Muscle of arm (tissue), 1 donor: ENCODE measurements at regions not wholly inside any gene's neighbourhood (a gene's known extent, or its start where the extent isn't known, plus 50 kb on each side); places are given as distances from the start of the nearest gene placed in this dataset.

Experiments
- DNase-seq: peaks from one replicate; pipeline ENCODE4 v3.0.0-alpha.2; 2013

DNA sequence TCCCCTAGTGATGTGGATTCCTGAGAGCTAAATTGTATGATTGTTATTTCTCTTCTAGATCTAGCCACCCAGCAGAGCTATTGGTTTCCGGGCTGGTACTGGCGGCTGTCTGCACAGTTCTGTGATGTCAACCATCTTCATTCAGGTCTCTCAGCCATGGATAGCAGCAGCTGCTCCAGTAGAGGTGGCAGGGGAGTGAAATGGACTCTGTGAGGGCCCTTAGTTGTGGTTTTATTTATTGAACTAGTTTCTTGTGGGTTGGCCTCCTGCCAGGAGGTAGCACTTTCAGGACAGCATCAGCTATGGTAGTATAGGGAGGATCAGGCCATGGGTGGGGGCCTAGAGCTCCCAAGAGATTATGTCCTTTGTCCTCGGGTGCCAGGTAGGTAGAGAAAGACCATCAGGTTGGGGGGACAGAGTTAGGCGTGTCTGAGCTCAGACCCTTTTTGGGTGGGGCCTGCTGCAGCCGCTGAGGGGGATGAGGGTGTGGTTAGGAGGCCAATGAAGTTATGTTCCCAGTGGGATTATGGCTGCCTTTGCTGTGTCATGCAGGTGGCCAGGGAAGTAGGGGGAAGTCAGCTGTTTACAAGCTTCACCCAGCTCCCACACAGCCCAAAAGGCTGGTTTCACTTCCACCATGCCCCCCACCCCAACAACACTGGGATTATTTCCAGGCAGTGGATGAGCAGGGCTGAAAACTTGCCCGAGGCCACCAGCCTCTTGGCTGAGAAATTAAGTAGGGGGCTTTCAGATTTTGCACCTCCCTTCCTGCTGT, 55.1 kb upstream of the RGS4 start:
- DNase-seq, result no peak

DNA sequence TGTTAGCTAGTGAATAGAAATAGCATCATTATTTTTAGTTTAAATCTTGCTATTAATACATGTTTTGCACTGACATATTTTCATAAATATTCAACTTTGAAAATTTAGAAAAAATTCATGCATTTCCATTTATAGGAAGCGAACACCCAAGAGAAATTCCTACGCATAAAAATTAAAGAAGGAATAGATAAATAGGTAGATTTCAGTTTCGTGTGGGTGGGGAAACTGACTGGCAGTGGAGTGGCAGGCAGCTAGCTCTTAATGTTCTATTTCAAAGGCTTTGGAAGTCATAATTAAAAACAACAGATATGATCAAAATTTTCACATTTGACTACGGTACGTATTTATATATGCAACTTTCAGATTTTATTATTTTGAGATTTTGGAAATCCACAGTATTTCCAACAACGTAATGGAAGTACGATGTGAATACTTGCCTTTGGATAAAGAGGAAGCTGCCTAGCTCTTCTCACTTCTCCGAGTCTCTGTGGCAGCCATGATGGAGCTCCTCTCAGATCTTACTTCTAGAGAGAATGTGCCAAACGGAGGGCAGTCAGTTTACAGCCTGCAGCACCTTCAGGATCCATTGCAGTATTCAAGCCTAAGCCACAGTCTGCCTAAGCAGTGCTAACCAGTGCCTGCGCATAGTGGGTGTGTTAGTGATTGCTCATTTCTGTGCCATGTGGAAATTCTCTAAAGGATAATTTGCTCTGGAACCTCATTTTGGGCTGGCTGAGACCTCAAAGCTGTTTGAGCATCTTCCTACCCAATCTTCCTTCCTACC, 62.9 kb upstream of the RGS4 start:
- no peak for DNase-seq

DNA sequence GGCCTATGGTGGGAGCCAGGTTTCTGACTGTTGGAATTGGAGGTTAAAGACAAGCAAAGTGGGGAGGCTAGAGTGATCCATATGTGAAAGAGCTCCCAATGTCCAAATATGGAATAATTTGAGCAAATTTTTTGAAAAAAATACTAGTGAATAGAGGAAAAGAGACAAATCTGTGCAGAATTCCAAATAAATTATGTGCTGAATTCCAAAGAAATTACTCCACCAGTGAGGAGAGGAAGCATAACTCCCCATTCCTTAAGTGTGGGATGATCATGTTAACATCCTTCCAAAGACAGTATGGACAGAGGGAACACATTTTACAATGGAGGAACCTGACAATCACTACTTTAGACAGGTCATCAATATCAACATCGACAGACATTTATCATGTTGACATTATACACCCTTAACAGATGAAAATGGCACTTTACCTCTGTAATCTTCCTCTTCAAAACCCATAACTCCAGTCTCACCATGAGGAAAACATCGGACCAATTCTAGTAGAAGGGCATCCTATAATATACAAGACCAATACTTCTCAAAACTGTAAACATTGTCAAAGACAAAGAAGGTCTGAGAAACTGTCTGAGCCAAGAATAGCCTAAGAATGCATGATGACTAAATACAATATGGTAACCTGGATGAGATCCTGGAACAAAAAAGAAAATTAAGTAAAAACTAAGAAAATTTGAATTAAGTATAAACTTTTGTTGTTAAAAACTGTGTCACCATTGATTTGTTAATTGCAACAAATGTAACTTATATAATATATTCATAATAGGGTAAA, 71.5 kb upstream of the RGS4 start:
- no peak for DNase-seq

DNA sequence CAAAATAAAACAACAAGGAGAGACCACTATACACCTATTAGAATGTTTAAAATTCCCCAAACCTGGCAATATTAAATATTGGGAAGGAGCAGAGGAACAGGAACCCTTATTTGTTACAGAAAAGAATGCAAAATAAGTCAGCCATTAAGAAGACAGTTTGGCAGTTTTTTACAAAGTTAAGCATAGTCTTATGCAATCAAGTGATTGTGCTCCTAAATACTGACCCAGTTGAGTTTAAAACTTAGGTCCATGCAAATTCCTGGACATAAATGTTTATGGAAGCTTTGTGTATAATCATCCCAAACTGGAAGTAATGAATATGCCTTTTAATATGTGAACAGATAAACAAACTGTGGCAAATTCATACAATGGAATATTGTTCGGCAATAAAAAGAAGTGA, 72.9 kb upstream of the RGS4 start:
- DNase-seq, result no peak

DNA sequence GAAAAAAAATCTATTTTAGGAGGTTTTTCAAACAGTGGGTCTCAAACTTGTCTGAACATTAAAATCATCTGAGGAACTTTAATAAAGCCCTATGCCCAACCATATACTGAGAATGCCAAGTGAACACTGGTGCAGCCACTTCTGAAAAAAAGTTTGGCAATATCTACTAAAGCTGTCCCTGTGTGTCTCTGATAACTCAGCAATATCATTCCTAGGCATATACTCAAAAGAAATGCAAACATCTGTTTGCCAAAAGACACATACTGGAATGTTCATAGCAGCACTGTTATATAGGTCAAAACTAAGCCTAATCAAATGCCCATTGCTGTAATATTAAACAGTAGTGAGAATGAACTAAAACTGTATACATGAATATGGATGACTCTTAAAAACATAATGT, 74.2 kb upstream of the RGS4 start:
- no peak for DNase-seq

DNA sequence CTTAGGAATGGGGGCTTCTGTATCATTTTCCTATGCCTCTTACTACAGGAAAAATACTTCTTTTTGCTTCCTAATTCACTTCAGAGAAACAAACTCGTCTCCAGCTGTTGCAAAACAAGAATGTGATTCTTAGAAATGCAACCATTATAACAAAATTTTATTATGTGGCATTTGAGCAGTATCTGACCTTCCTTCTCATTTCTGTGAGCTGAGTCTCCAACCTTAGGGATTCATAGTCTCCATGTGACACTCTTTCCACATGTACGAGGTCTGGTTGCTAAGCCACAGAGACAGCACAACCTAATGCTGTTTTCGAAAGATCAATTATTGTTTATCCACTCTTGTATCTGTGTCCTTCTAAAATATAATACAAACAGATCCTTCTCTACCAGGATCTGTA, 75.3 kb upstream of the RGS4 start:
- DNase-seq, result no peak

DNA sequence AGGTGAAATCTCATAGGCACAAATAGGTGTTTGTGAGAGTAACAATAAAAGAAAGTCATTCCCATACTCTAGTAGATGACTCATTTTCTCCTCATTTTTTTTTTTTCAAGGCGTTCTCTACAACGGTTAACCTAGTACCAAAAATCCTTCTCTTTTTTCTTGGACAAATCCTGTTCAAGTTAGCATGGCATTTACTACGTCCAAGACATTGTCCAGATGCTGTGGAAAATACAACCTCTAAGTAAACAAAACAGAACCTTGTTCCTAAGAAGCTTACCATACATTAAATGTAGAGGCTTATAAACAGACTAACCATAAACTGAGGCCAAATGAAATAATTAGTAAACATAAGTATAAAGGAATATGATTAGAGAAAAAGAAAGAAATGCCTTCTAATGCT, 76.2 kb upstream of the RGS4 start:
- DNase-seq, result no peak

DNA sequence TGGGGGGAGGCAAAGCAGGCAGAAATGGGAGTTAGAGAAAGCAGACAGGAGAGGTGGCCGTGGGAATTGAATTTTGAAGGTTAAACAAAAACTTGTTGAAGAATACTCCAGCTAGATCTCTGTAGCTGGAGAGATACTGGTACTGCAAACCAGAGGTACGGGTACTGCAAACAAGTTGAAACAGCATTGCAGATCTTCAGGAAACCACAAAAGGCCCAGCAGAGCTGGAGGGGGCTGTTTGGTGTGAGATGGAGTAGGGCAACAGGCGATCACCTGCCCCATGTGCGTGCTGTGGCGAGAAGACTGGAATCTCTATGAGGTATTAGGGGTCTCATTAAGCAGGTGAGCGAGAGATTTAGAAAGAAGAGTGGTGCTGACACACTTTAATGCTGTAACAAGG, 77.7 kb upstream of the RGS4 start:
- no peak for DNase-seq

DNA sequence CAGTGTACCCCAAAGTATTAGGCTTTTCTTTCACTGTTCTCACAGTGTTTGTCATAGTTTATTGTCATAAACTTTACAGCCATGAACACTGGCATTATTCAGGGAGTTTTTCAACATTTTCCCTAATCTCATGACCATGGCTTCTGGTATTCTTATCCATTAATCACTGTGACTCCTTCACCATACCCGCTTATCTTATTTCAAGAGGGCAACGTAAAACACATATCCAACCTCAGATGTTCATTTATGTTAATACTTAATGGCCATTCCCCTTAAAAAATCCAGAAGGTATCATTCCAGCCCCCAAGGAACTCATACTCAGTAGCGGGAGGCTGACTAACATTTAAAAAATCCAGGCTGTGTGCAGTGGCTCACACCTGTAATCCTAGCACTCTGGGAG, 78.5 kb upstream of the RGS4 start:
- DNase-seq, result no peak

DNA sequence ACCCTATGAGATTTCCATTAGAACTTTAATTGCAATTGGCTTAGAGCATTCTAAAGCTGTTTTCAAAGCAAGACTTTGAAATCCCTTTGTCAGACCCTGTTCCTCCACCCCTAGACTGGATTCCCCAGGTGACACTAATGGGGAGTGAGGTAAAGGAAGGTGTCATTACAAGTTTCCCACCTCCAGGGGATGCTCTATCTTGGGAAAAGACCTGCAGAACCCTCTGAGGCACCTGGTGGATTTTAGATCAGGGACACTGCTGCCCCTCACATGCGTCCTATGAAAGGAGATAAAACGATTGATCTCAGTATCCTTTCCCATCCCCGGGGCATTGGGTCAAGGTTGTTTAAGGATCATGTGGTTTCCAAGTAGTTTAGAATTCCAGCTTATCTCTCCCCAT, 80.3 kb upstream of the RGS4 start:
- DNase-seq, result no peak

DNA sequence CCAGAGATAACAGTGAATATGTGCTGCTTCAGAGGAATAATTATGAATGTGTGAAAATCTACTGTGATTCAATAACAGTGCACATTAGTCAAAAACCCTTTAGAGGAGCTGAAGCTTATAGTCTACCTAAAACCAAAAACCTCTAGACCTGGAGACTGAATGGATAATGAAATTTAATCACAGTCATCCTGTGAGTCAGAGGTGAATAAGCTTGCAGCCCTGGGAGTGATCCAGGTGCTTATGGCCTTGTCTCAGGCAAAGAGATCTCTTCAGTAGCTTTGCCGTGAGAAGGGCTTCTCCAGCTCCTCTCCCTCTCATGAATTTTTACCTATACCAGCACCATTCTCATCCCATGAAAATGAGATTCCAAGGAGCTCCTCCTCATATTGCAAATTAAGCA, 81.3 kb upstream of the RGS4 start:
- DNase-seq, result no peak

DNA sequence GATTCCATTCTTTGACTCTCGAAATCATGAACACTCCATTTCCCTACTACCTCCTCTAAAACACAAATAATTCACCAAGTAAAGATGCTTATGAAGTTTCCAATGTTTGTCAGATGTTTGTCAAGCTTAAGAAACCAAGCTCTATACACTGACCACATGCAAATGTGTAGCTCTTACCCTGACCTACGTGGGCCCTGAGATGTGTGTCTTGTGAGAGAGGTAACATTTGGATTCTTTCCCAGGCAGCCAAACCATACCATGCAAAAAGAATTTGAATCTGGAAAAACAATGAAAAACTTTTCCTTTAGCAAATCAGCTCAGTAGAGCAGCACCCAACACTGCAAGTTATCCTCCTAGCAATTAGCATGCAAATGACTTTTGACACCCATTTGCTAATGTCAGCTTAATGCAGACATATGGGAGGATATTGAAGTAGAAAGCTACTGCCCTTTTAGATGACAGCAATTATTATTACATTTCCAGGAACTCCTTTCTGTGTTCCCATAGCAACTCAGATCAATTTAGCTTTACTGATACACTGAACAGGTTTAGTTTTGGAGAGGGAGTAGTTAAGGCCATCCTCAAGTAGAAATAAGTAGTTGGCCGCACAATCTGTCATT, 83.2 kb upstream of the RGS4 start:
- no peak for DNase-seq

DNA sequence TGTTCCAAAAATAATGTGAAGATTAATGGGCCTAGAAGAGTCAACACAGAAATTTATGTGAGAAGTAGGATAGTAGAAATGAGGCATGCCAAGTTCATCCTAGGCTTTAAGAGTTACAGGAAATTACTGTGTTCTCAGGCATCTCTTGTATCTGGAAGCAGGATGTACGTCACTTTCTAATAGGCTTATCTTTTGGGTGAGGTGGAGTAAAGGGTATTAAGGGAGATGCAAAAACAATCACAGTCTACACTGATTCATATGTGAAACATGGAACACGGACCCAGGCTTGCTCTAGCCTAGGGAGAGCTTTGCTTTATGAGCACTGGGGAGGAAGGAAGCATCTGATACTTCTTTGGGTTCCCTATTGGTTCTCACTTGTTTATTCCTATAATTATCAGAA, 84.5 kb upstream of the RGS4 start:
- DNase-seq, result no peak

DNA sequence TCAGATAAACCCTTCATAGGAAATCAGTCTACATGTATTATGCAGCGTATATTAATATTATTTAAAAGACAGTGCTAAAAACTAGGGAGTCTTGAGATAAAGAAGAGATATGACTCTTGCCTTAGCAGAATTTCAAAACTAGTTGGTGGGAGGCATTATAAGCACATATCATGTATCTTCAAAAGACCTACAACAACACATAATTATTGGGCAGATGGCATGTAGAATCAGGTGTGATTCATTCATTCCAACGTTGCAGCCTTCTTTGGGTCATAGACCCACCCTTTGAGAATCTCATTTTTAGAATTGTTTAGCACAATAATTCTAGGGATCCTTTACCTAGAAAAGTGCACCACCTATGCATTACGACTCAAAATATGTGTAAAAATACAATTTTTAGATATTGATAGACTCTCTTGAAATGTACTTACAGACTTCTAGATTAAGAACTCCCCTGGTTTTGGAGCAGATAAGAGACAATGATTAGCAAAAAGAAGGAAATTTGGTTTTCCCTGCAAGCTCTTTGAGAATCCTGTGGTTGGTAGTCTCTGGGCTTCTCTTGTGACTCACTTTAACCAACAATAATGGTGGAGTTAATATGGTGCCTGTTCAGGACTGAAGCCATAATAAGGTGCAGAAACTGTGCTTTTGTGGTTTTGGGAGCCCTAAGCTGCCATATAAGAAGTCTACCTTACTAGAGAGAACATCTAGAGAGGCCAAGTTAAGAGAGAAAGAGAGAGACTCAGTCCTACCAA, 85.3 kb upstream of the RGS4 start:
- DNase-seq, result no peak

DNA sequence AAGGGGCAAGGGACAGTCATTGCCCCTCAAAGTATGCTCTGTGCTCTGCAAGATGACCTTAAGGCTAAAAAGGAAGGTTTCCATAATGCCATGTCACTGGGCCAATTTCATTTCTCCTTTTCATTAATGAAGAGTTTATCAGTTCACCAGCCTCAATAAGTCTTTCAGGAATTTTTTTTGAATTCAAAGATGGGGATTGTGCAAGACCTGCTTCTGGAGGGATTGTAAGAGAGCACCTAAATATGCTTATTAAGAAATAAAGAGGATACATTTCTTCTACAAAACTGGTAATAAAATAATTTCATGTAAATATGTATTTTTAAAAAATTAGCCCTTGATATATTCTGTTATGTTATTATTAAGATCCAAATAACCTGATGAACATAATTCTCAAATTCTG, 86.8 kb upstream of the RGS4 start:
- no peak for DNase-seq

DNA sequence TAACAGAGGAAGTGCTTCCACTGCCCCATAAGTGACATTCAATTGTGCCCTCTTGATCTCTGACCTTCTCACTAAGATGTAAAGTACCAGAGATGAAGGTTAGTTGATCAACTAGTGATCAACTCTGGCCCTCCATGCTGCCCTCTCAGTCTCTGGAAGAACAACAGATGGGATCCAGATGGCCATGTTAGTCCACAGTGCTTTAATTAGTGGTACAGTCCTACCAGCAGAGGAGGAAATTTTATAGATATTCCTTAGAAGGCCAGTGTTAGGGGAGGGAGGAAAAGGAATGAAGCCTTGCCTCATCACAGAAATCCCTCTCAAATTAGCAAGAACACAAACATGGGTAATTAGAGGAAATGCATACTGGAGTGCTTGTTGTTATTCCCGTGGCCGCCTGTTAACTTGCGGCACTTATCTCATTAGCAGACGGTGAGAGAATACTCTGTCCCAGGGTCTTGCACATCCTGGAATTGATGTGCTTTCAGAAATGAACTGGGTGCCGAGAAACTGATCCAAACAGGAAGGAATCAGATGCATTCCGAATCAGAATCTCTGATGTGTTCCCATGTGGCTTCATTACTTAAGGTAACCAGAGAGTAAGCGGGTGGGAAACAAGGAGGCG, 91.1 kb upstream of the RGS4 start:
- no peak for DNase-seq

DNA sequence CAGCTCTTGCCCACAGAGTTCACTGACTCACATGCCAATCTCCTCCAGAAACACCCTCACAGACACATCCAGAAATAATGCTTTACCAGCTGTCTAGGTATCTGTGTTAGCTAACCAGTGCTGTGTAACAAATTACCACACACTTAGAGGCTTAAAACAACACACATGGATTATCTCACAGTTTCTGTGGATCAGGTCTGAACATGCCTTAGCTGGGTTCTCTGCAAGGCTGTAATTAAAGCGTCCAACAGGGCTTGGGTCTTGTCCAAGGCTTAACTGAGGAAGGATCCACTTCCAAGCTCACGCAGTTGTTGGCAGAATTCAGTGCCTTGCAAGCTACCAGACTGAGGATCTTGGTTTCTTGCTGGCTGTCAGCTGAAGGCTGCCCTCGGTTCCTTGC, 92.5 kb upstream of the RGS4 start:
- no peak for DNase-seq

DNA sequence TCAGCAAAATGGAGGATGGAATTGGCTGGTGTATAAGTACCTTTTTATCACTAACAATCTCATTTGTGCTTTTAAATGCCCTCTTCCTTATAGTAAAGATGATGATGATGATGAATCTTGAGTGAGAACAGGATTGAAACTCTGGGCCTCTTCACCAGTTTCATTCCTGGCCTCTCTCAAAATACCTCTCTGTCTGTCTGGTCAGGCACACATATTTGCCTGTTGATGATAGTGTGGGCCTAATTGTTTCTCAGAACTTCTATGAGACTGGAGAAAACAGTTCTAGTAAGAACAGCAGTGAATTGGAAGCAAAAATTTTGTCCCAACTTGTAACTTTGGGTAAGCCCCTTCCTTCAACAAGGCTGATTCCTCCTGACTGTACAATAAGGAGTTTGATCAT, 94.4 kb upstream of the RGS4 start:
- DNase-seq, result no peak

DNA sequence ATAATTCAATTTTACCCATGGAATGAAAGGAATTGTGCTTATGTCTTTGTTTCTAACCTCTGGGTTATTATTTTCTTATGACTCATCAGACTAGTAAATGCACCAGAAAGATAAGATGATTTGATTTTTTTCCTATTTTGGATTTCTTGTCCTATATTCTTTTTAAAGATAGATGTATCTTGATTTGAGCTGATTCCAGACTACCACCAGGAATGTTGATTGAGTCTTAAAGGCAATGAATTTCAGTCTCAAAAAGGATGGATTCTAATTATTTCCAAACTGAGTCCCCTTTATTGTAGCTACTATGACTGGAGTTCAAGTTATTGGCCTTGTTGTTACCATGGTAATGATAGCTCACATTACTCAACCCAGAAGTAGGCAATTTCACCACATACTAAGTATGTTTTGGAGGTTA, 95.8 kb upstream of the RGS4 start:
- DNase-seq, result no peak

DNA sequence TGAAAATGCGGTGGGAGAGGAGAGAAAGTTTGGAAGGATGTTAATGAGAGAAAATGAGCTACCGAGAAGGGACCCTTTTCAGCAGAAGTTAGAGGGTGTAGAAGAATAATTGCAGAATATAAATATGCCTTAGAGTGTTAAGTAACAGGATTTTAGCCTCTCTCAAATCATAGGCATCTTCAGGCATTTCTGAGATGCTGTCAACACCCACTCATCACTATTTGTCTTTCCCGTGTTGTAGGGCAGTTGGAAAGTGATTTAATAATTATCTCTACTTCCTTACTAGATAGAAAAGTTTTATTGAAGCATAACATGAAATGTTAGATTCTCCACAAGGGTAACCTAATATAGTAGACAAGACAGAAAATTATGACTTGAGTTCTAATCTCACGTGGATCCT, 96.4 kb upstream of the RGS4 start:
- DNase-seq, result no peak

DNA sequence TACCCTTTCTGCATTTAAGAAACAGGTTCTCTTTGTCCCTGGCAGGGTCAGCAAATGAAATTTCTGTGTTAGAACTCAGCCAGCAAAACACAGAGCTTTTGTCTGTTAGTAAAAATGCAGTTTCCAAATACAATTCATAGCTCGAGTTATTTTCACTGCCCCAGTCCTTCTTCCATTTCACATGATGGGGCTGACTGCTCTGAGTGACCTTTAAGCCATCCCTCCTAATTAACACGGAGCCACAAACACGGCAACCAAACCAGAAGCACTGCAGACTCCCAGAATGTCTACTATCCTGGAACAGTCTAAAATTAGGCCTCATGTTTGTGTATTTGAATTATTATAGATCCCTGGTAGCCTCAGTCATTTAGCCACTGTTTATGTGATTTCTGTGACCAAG, 99.1 kb upstream of the RGS4 start:
- no peak for DNase-seq
